Activated naive CD4-positive, alpha-beta T cell treated with anti-CD3 and anti-CD28 coated beads for 36 hours (primary cell): ENCODE measurements at regions not wholly inside any gene's neighbourhood (a gene's known extent, or its start where the extent isn't known, plus 50 kb on each side); places are given as distances from the start of the nearest gene placed in this dataset.

Source experiments
- CTCF ChIA-PET: fragments of 350-600 bp; sonication (Branson Sonifier 250); formaldehyde crosslinking; loops from one replicate; lab custom pipeline; 2021; ENCODE audit warnings: antibody characterized with exemption; lab: Charles Lee
- DNase-seq: peaks from one replicate; pipeline ENCODE4 v3.0.0-alpha.2; 2020
- H3K27ac Mint-ChIP-seq: one replicate; pipeline ENCODE4 v1.8.0; 2021; ENCODE audit warnings: mild to moderate bottlenecking, mixed read lengths
- H3K27me3 Mint-ChIP-seq: one replicate; pipeline ENCODE4 v1.8.0; 2021; ENCODE audit warnings: low read depth, mixed read lengths
- H3K36me3 Mint-ChIP-seq: one replicate; pipeline ENCODE4 v1.8.0; 2021; ENCODE audit warnings: low read depth, mixed read lengths
- H3K4me1 Mint-ChIP-seq: one replicate; pipeline ENCODE4 v1.8.0; 2021; ENCODE audit warnings: low read depth, mixed read lengths
- H3K4me3 Mint-ChIP-seq: one replicate; pipeline ENCODE4 v1.8.0; 2021; ENCODE audit warnings: mild to moderate bottlenecking, moderate library complexity, mixed read lengths
- H3K9me3 Mint-ChIP-seq: one replicate; pipeline ENCODE4 v1.8.0; 2021; ENCODE audit warnings: mixed read lengths
- intact Hi-C: fragments of 100-400 bp; cut with micrococcal nuclease; formaldehyde crosslinking; loops from one replicate; pipeline ENCODE4 v1.15.1; 2023

DNA sequence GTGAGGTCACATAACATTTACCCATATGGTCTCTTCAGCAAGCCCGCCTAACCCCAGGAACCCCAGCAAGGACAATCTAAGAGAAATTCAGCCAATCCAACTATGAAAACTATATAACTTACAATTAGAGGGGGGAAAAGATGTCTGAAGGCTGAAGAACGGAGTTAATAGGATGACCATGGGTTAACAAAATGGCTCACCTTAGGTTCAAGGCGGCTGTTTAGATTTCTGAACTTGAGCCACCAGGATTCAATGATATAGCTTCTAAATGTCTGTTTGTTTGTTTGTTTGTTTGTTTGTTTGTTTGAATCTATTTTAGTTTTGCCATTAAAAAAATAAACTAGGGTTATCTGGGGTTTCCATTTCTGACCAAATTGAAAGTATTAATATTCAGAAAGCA, 109.8 kb upstream of the ZC3H12C start:
- H3K27ac Mint-ChIP-seq: no peak overlapping the region
- intact Hi-C loops: no loop called here
- no peak for DNase-seq
- H3K27me3 Mint-ChIP-seq: peaks cover 2% of the 10 kb centered on the region
- no peaks in the 10 kb centered on the region for H3K36me3 Mint-ChIP-seq
- H3K4me1 Mint-ChIP-seq: no peaks in the 10 kb centered on the region
- CTCF ChIA-PET: interaction anchor here (0.7 kb wide), 1 partner anchor 87 kb away, joined by 3 read pairs; no protein-coding TSS in a partner anchor
- H3K4me3 Mint-ChIP-seq: no peak overlapping the region
- no peaks in the 10 kb centered on the region for H3K9me3 Mint-ChIP-seq

DNA sequence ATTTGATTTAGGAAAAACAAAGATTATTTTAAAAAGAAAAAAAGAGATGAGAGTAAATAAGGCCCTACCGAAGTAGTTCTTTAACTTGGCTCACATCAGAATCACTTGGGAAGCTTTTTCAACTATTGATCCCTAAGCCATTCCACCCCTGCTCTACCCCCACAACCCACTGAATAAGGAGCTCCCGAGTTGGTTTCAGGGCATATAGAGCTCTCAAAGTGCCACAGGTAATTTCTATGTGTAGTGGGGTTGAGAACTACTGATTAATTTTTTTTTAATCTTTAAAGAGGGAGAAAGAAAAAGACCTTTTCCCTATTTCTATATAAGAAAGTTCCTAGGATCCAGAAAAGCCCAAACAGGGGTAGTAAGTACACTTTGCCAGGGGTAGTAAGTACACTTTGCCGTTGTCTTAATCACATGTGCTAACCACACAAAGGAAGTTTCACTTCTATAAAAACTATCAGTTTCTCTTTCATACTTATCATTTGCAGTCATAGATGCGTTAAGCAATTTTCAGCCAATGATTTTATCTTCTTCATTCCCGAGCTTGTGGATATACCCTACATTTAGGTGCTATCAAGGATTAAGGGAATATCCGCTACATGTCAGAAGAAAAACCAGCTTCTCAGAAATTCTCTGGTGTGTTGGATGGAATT, 108.4 kb upstream of the ZC3H12C start:
- no peak for DNase-seq
- CTCF ChIA-PET: no interaction called here
- Mint-ChIP-seq H3K27ac (no peak overlapping the region), H3K36me3 (no peaks in the 10 kb centered on the region), H3K9me3 (no peaks in the 10 kb centered on the region), H3K4me1 (no peaks in the 10 kb centered on the region), H3K27me3 (no peaks in the 10 kb centered on the region), H3K4me3 (no peak overlapping the region)
- intact Hi-C loops: no loop called here

DNA sequence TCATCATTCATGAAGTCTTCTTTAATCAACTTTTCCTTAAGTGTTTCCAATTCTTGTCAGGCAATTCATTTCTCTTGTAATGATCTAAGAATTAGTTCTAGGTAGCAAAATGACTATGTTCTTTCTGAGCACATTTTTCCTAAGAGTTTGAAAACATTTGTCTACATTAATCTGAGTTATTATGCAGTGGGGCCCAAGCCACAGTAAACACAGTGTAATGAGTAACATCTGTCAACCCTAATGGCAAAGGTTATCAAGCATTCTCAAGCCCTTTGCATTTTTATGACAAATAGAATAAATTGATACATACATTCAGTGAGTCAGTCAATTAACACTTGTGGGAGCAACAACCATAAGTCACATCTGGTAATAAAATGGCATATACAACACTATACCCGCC, 106.7 kb upstream of the ZC3H12C start:
- CTCF ChIA-PET: no interaction called here
- Mint-ChIP-seq H3K27me3 (no peaks in the 10 kb centered on the region), H3K9me3 (no peaks in the 10 kb centered on the region), H3K27ac (no peak overlapping the region), H3K4me3 (no peak overlapping the region), H3K36me3 (no peaks in the 10 kb centered on the region), H3K4me1 (no peaks in the 10 kb centered on the region)
- DNase-seq: no peak
- intact Hi-C loops: no loop called here

- no peak for DNase-seq
- H3K9me3 Mint-ChIP-seq: no peaks in the 10 kb centered on the region
- H3K4me3 Mint-ChIP-seq: no peak overlapping the region
- no peaks in the 10 kb centered on the region for H3K4me1 Mint-ChIP-seq
- no peaks in the 10 kb centered on the region for H3K27me3 Mint-ChIP-seq
- intact Hi-C loops: no loop called here
- no peak overlapping the region for H3K27ac Mint-ChIP-seq
- CTCF ChIA-PET: no interaction called here
- no peaks in the 10 kb centered on the region for H3K36me3 Mint-ChIP-seq
Observed at GRCh38 chr11:109991835-109992234, 101.4 kb upstream of the ZC3H12C start.

DNA sequence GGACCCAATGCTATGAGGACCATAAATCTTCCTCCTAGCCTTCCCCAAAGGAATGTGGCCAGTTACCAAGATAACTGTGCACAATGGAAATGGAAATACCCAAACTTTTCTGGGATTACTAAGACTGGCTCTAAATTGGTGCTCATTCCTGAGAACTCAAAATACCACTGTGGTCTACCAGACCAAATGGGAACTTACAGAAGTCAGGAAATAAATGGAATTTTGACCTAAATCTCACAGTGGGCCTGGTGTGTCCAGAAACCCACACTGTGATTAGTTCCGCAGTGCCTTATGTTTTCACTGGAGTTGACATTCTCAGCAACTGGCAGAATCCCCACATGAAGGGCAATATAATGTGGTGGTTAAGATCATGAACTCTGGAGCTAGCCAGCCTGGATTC, 99.4 kb upstream of the ZC3H12C start:
- H3K36me3 Mint-ChIP-seq: no peaks in the 10 kb centered on the region
- intact Hi-C loops: no loop called here

GRCh38 chr11:109994907-109995306, 98.3 kb upstream of the ZC3H12C start:
- intact Hi-C loops: no loop called here
- H3K4me1 Mint-ChIP-seq: no peaks in the 10 kb centered on the region
- H3K27me3 Mint-ChIP-seq: no peaks in the 10 kb centered on the region
- no peak for DNase-seq
- H3K36me3 Mint-ChIP-seq: no peaks in the 10 kb centered on the region
- H3K4me3 Mint-ChIP-seq: no peak overlapping the region
- CTCF ChIA-PET: no interaction called here
- no peak overlapping the region for H3K27ac Mint-ChIP-seq
- H3K9me3 Mint-ChIP-seq: no peaks in the 10 kb centered on the region

More for the DNA sequence above, 99.4 kb upstream of the ZC3H12C start:
- no peak overlapping the region for H3K27ac Mint-ChIP-seq
- CTCF ChIA-PET: no interaction called here
- no peak for DNase-seq
- H3K9me3 Mint-ChIP-seq: no peaks in the 10 kb centered on the region
- H3K27me3 Mint-ChIP-seq: no peaks in the 10 kb centered on the region
- H3K4me3 Mint-ChIP-seq: no peak overlapping the region
- H3K4me1 Mint-ChIP-seq: no peaks in the 10 kb centered on the region

GRCh38 chr11:109996060-109996459, 97.1 kb upstream of the ZC3H12C start:
- intact Hi-C loops: no loop called here
- CTCF ChIA-PET: no interaction called here
- no peak for DNase-seq

DNA sequence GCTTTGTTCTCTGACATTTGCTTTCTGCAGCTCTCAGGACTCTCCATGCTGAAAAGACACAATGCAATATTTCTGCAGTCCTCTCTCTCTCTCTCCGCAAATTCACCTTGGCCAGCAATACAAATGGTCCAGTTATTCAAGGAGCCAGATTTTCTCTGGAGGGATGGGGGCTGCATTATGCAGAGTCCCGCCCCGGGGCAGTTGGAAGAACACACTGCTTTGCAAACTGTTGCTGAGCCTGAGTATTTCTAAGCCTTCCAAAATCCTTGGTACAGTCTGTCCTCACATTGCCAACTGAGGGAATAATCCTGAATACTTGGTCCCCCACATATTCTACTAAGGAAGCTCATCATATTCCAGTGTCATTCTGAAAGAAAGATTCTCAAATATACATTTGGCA, 94.3 kb upstream of the ZC3H12C start:
- H3K9me3 Mint-ChIP-seq: no peaks in the 10 kb centered on the region
- no peaks in the 10 kb centered on the region for H3K27me3 Mint-ChIP-seq
- no peak overlapping the region for H3K27ac Mint-ChIP-seq
- no peaks in the 10 kb centered on the region for H3K4me1 Mint-ChIP-seq
- DNase-seq: no peak
- H3K36me3 Mint-ChIP-seq: no peaks in the 10 kb centered on the region
- CTCF ChIA-PET: no interaction called here
- intact Hi-C loops: no loop called here
- H3K4me3 Mint-ChIP-seq: no peak overlapping the region

More at GRCh38 chr11:109996060-109996459, 97.1 kb upstream of the ZC3H12C start:
- Mint-ChIP-seq H3K27ac (no peak overlapping the region), H3K36me3 (no peaks in the 10 kb centered on the region), H3K4me1 (no peaks in the 10 kb centered on the region), H3K27me3 (no peaks in the 10 kb centered on the region), H3K9me3 (no peaks in the 10 kb centered on the region), H3K4me3 (no peak overlapping the region)

- H3K27ac Mint-ChIP-seq: no peak overlapping the region
- H3K9me3 Mint-ChIP-seq: no peaks in the 10 kb centered on the region
- no peak for DNase-seq
- H3K36me3 Mint-ChIP-seq: no peaks in the 10 kb centered on the region
- no peak overlapping the region for H3K4me3 Mint-ChIP-seq
- no peaks in the 10 kb centered on the region for H3K4me1 Mint-ChIP-seq
- intact Hi-C loops: no loop called here
- H3K27me3 Mint-ChIP-seq: no peaks in the 10 kb centered on the region
- CTCF ChIA-PET: no interaction called here
Observed at GRCh38 chr11:110000031-110000502, 93.1 kb upstream of the ZC3H12C start.

- no peak for DNase-seq
- H3K36me3 Mint-ChIP-seq: no peaks in the 10 kb centered on the region
- no peaks in the 10 kb centered on the region for H3K27me3 Mint-ChIP-seq
- CTCF ChIA-PET: no interaction called here
- H3K9me3 Mint-ChIP-seq: no peaks in the 10 kb centered on the region
- no peak overlapping the region for H3K4me3 Mint-ChIP-seq
- intact Hi-C loops: no loop called here
- H3K27ac Mint-ChIP-seq: no peak overlapping the region
- no peaks in the 10 kb centered on the region for H3K4me1 Mint-ChIP-seq
Observed at GRCh38 chr11:110000850-110001249, 92.3 kb upstream of the ZC3H12C start.

- intact Hi-C loops: no loop called here
- Mint-ChIP-seq H3K36me3 (no peaks in the 10 kb centered on the region), H3K27me3 (no peaks in the 10 kb centered on the region), H3K4me1 (no peaks in the 10 kb centered on the region), H3K4me3 (no peak overlapping the region), H3K27ac (no peak overlapping the region), H3K9me3 (no peaks in the 10 kb centered on the region)
- no peak for DNase-seq
- CTCF ChIA-PET: no interaction called here
Observed at GRCh38 chr11:110003426-110003825, 89.8 kb upstream of the ZC3H12C start.

- DNase-seq: no peak
- Mint-ChIP-seq H3K36me3 (no peaks in the 10 kb centered on the region), H3K9me3 (peaks cover 9% of the 10 kb centered on the region), H3K4me1 (no peaks in the 10 kb centered on the region), H3K27ac (no peak overlapping the region), H3K4me3 (no peak overlapping the region), H3K27me3 (peaks cover 5% of the 10 kb centered on the region)
- intact Hi-C loops: no loop called here
- CTCF ChIA-PET: no interaction called here
Observed at GRCh38 chr11:110011595-110011994, 81.6 kb upstream of the ZC3H12C start.

DNA sequence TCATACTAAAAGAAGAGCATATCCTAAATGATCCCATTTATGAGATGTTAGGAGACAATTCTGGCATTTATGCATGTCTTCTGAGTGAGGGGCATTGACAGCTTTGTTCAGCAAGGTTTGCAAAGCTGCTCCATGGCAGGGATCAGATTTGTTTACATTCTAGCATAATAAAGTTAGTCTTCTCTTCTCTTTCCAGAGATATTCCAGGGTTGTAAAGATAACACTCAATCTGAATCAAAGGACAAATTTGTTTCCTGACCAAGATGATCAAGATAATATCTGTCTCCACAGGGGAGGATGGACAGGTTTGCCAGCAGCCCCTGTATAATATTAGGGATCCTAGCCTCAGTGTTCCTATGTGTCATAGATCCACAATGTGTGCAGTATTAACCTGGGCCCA, 77.5 kb upstream of the ZC3H12C start:
- H3K27ac Mint-ChIP-seq: no peak overlapping the region
- intact Hi-C loops: no loop called here
- peaks cover 9% of the 10 kb centered on the region for H3K9me3 Mint-ChIP-seq
- peaks cover 5% of the 10 kb centered on the region for H3K27me3 Mint-ChIP-seq
- no peak overlapping the region for H3K4me3 Mint-ChIP-seq
- CTCF ChIA-PET: no interaction called here
- H3K4me1 Mint-ChIP-seq: no peaks in the 10 kb centered on the region
- no peak for DNase-seq
- no peaks in the 10 kb centered on the region for H3K36me3 Mint-ChIP-seq
